ENCODE measurements at regions not wholly inside any gene's neighbourhood (a gene's known extent, or its start where the extent isn't known, plus 50 kb on each side); places are given as distances from the start of the nearest gene placed in this dataset.

DNA sequence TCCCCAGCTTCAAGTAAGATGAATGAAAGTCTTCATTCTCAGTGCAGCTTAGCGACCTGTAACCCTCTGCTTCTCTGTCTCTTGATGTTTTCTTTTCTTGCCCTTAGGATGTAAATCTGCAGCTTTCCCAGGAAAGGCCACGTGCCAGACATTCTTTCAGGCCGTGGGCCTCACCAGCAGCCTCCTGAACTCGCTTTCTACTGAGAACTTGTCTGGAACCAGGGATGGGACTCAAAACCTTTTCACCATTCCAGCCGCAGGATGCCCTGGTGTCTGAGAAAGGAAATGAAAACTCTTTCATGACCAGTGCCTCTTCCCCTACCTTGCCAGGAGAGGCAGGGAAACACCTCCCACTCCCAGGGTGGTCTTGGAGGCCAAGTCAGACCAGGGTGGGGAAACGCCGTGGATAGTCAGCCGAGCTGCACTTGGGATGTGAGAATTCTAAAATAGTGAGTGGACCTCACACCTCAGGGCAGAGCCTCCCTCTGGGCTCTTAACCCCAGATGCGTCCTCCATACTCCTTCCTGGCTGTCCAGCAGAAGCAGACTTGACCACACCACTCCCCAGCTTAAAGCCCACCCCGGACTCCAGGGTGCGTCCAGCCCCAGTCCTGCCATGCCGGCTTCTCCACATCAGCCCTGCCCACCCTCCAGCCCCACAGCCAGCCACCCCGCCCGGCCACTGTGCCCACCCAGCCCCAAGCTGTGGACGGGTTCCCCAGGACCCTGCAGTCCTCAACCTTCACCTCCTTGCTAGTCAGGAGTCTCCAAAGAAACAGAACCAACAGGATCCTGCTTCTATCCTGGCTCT is 115.5 kb downstream of the TWIST2 start:
- DNase-seq (ENCODE audit: low read depth, low spot score) = peak; percentile 37

DNA sequence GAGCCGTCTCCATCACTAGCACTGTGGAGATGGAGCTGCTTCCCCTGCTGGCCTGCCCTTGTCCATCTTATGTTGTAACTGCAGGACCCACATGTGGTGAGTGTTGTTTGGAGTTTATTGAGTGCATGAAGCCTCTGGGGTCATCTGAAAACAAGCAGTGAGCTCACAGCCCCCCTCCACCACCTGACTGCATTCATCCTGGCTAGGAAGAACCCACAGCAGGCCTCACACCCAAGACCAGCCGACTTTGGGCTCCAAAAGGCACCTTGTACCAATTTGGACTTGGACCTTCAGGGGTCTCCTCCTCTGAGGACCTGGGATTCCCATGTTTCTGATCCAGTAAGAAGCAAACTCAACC is 116.1 kb downstream of the TWIST2 start:
- no peak for DNase-seq (ENCODE audit: low read depth, low spot score)

DNA sequence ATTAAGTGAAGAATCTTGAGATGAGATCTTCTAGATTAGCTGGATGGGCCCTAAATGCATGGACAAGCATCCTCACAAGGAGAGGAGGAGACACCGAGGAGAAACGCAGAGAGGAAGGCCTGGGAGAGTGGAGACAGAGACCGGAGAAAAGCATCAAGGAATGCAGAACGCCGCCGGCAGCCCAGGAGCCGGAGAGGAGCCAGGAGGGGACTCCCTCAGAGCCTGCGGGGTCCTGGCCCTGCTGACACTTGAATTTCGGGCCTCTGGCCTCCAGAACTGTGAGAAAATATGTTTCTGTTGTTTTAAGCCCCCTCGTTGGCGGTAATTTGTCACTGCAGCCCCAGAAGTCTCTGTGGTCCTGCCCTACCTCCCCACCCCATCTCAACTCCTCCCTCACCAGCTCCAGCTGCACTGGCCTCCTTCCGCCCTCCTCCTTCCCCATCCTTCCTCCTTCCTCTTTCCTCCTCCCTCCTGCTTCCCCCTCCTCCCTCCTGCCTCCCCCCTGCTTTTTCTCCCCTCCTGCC is 116.7 kb downstream of the TWIST2 start:
- DNase-seq (ENCODE audit: low read depth, low spot score) = no peak

DNA sequence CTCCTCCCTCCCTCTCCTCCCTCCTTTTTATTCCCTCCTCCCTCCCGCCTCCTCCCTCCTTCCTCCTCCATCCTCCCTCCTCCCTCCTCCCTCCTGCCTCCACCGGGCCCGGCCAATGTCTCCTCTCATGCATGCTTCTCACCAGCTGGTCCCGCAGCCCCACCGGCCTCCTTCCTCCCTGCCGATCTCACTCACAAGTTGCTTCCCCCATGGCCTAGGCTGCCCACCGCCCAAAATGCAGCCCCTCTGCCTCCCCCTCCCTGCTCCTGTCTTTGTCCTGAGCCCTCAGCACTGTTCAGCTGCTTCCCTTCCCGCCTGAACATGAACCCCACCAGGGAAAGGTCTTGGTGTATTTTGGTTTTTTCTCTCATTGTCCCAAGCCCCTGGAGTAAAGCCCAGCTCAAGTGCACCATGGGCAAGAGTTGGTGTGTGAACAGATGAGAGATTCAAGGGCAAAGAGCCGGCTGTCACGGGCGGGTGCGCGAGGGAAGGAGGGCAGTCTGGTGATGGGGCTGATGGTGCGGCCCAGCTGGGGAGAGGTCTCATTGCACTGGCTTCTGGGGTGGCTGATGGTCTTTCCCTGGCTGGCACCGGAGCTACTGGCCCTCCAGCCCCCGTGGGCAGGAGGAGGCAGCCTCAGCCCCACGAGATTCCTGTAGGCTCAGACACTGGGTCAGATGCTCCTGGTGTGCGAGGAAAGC is 117.6 kb downstream of the TWIST2 start:
- DNase-seq (ENCODE audit: low read depth, low spot score) = peak; percentile 0

DNA sequence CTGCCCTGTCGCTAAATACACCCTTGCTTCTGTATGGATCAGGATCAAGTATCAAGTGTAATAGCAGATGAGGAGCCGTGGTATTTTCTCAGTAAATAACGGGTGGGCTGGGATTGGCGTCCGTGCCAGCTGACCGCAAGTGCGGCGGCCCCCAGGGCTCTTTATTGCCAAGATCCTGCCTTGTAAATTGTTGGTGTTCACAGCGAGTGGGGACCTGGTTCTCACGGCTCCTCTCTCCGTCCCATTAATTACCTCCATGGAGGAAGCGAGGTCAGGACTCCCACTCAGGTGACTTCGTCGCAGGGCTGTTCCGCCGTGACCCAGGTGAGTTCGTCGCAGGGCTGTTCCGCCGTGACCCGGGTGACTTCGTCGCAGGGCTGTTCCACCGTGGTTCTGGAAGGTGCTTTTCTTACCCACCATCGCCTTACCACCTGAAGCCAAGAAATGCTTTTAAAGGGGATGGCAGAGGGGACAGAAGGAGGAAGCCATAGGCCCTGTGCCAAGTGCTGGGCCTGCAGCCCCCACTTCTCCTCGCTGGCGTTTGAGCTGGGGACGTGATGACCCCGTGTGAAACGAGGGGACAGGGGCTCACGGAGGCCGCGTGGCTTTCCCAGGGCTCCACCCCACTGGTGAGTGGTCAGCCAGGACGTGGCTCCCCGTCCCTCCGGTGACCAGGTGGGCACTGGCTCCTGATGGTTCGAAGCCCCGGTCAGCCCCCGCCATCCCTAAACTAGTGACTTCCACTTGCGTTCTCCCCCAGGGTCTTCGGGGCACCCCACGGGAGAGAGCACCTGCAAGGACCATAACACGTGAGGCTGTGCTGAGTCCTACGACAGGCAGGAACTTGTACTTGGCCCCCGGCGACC is 118.4 kb downstream of the TWIST2 start:
- DNase-seq (ENCODE audit: low read depth, low spot score) = peak; percentile 0

DNA sequence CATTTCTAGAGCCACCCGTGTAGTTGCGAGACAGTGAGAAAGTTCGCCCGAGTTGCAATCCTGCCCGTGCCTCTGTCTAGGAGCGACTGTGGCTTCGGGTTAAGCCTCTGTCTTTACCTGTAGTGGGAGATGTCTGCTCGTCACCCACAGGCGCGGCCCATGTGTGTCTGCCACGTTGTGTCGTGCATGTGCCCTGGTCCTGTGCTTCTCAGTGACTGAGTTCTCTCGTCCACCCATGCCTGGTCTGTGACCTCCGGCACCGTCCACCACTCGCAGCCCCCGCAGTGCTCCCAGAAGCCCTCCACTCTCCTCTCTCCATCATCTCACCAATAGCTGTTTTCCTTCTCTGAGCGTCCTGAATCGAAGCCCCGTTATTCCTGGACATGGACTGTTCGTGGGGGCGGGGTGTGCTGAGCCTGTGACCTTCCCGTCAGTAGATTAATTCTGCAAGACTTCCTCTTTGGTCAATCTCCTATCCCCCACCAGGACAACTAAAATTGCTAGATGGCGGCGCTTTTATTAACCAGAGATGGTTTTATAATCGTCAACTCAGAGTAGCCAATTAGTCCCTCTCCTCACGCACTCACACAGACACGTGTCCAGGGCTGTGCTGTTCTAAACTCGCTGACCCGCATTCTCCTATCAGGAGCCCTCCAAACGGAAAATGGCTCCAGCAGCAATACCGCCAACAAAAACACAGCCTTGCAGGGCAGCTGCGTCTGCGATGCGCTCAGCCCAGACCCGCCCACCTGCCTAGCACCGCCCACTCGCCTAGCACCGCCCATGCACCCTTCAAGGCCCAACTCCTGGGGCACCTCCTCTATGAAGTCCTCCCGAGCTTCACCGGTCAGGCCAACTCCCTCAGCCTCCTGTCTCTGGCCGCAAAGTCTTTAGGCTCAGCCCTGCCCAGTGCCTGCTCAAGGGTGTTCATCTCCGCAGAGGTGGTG is 119.4 kb downstream of the TWIST2 start:
- DNase-seq (ENCODE audit: low read depth, low spot score) = no peak

DNA sequence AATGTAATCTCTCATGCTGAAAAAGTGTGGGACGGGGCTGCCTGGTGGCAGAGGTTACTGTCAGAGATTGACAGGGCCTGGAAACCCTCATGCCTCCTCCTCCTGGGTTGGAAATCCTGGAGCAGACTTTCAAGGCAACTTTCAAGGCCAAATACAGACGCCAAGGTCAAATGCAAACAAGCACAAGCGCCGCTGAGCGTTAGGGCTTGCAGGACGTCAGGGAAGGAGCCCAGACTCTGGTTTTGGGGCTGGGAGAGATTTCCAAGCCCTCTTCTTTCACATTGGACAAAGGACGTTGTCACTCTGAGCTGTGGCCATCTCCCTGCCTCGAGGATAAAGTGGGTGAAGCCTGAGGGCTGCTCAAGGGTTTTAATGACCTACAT is 120.1 kb downstream of the TWIST2 start:
- DNase-seq (ENCODE audit: low read depth, low spot score) = no peak

DNA sequence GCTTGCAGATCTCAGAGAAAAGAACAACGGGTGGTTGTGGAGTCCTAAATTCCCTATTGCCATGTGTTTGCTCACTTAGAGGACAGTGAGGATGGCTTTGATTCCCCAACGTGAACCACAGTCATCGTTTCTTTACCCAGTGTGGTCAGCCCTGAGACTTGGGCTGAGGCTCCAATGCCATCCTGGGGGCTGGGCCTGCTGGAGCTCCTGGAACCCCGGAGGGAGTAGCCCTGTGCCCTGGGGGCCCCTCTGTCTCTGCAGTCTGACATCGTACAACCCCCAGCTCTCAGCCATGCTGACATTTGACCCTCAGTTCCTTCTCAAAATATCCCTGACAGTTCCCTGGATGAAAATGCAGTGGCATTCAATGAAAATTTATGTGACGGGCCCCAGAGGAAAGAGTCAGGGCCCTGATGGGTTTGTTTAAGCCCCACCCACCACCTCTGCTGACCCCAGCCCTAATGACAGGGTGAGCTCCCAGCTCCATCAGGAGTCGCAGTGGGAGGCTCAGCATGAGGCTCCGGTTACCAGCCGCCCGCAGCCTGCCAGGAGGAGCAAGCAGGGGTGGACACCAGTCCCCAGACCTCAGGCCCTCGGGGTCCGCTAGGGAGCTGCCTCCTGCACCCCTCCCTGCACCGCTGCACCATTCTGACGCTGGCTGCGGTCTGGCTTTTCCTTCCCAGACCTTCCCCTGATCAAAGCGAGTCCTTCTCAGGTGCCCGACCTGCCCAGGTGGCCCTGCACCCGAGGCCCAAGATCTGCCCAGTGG is 120.9 kb downstream of the TWIST2 start:
- DNase-seq (ENCODE audit: low read depth, low spot score) = no peak

DNA sequence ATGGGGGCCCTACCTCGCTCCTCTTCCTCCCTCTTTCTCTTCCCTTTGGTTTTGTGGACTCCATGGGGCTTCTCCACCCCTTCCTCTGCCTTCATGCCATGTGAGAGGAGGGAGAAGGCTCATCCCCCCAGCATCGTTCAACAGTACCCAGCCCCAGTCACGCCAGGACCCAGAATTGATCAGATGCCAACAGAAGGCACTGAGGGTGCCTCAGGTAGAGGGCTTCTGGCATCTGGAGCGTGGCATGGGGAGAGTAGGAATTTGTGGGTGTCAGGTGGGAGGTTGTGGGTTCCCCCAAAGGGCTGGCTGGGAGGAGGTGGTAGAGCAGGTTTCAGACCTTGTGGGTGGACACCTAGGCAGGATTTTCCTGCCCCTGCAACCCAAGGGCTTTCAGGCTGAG is 122.0 kb downstream of the TWIST2 start:
- no peak for DNase-seq (ENCODE audit: low read depth, low spot score)

DNA sequence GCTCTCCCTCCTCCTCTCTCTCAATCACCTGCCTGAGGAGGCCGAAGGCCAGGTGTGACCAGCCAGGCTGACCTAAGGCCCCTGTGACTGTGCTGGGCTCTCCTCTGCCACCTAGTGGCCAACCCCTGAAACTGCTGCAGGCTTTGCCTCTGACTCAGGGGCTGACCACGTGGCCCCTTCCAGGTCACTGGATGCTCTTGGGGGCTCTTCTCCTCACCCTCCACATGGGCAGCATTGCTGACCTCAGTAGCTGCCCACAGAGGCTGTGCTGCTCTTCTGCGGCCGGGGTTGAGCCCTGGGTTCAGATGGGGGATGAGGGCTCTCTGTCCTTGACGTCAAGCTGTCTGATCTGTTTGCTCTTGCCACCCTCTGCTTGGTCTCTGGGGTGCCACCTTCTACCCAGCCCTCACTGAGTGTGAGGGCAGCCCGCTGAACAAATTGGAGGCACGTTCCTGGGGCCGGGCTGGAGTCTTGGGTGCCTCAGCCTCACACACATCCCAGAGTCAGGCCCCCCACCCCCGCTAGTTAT is 122.7 kb downstream of the TWIST2 start:
- DNase-seq (ENCODE audit: low read depth, low spot score) = peak; percentile 78

DNA sequence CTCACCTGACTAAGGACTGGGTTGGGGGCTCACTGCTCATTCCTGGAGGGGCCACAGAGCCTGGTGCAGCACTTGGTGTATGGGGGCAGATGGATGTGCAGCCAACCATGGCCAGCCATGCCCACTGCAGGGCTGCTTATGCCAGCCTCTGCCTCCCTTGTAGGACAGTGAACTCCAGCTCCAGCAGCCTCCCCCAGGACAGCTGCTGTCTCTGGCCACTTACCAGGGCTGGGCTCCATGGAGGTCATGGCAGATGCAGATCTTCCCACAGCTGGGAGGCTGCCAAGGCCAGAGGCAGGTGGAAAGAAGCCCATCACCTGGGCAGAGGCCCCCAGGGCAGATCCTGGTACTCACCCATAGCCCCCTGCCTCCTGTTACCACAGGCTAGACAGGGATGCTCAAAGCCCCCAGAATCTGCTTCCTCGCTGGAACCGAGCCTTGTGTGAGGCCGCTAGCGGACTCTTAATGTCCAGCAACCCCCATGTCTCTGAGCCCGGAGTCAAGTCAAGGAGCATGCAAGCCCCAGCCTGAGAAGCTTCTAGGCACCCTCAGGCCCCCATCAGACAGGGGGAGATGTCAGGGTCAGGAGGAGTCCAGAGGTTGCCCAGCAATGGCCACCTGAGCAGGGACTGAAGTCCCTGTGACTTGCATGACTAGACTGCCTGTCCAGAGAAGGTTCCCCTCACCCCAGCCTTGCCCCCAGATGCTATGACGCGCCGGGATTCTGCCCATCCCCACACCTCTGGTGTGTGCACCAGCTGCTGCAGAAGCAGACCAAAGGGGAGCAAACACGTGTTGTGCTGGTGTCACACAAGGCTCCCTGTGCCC is 123.6 kb downstream of the TWIST2 start:
- DNase-seq (ENCODE audit: low read depth, low spot score) = no peak

DNA sequence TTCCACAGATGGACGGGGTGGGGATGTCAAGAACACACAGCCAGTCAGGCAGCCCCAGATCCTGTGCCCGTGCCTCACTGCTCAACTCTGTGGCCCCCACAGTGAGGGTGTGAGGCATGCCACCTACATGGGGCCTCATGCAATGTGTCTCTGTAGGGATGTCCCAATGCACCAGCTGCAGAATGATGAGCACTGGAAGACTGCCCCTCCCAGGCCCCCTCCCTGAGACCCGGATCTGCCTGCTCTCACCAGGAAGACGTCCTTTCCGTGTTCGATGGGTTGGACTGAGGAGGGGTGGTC is 124.2 kb downstream of the TWIST2 start:
- no peak for DNase-seq (ENCODE audit: low read depth, low spot score)

DNA sequence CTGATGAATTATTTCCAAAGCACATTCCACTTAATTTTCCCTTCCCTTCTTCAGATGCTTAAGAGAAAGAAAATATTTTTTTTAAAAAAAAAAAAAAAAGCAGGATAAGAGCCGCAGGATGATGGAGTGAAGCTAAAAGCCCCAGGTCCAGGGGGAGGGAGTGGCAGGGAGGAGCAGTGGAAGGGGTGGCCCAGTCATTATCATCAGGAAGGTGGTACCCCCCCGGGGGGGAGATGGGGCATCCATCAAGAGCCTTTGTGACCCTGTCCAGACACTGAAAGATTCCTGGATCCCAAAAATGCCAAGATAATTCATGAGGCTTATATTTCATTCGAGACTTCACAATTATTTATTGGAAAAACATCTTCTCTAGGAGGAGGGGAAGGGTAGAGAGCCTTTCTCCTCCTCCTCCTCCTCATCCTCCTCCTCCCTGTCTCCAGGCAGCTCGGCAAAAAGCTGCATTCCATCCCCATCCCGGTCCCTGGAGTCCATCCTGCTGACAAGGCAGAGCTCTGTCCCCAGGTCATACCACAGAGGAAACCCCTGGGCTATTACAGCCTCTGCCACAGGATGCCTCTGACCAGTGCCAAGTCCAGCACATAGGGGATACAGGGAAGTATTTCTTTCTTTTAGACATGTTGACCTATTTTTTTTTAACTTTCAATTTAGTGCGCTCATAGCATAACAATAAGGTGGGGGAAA is 125.3 kb downstream of the TWIST2 start:
- DNase-seq (ENCODE audit: low read depth, low spot score) = peak; percentile 25

DNA sequence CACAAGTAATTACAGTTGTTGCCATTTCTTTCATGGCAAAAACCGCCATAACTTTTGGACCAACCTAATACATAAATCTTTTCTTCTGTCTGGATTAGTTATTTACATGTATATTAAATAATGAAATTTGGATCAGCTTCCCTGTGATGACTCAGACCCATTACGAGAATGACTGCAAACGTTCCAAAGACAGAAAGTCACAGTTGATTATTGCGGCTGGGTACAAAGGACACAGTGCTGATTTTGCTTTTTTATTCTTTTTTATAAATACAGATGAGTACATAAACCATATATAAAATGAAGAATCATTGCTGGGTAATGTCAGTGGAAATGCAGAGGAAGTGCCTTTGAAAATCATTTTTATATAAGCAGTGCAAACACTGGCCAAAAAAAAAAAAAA is 126.2 kb downstream of the TWIST2 start:
- peak; percentile 26 for DNase-seq (ENCODE audit: low read depth, low spot score)

DNA sequence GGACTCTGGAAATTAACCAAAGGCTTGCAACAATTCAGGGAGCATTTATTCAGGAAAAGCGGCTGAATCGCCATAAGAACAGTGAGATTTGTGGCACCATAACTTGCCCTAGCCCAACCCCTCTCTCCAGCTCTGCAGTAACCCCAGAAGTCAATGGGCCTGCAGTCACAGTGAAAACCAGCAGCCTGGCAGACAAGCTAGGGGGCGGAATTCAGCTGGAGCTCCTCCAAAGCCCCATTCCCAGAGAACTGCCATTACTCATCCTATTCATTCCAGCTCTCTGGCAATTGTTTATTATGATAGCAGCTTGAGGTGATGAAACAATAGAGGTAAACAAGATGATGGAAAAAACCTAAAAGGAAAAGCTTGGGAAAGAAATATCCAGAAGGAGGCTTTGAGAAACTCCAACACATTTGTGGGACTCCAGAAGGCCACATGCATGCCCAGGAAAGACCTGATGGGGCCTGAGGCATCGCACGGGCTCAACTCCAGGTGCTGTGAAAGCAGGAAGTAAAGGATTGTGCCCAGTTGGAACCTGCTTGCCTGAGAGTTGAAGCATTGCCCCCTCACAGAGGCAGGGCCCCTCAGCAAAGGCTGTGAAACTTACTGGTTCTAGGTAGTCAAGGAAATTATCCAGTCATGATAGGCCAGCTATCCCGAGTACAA is 126.7 kb downstream of the TWIST2 start:
- peak; percentile 84 for DNase-seq (ENCODE audit: low read depth, low spot score)

DNA sequence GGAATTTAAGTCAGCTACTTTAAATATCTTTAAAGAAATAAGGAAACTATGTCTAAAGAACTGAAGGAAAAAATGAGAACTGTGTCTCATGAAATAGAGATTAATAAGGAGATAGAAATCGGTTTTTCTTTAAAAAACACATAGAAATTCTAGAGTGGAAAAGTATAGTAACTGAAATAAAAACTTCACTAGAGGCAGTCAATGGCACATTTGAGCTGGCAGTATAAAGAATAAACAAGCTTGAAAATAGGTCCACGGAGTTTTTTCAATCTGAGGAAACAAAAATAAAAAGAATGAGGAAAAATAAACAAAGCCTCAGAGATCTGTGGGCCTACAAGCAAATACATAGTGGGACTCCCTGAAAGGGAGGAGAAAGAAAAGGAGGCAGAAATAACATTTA is 127.5 kb downstream of the TWIST2 start:
- DNase-seq (ENCODE audit: low read depth, low spot score) = no peak

DNA sequence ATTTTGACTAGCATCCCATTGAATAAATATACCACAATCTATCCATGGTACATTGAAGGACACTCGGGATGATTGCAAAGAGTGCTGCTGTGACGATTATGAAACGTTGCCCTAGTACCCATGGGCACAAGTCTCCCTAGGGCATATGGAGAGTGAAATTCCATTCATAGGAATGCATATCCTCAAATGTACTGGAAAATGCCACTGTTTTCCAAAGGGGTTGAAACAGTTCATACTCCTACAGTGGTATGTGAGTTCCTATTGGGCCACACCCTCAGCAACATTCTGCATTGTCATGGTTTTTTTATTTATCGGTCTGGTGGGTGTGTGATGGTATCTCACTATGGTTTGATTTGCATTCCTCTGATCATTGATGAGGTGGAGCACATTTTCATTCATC is 130.6 kb downstream of the TWIST2 start:
- no peak for DNase-seq (ENCODE audit: low read depth, low spot score)

DNA sequence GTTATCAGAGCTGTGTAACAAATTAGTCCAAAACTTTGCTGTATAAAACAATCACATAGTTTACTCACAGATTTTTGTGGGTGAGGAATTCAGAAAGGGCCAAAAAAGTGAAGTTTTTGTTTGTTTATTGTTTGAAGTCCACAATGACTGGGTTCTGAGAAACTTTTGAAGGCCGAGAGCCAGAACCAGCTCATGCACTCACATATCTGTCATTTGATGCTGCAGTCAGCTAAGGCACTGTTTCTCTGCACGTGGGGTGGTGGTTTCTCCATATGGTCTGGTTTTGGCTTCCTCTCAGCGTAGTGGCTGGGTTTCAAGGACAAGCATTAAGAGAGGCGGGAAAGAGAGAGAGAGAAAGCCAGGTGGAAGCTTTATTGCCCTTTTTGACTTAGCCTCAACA is 131.8 kb downstream of the TWIST2 start:
- no peak for DNase-seq (ENCODE audit: low read depth, low spot score)
